ENCODE measurements at regions not wholly inside any gene's neighbourhood (a gene's known extent, or its start where the extent isn't known, plus 50 kb on each side); places are given as distances from the start of the nearest gene placed in this dataset.

- no peak for TF ChIP-seq POLR2A (IDR thresholded peaks at IDR 0.05; ENCODE audit: low read depth, low read length)
- no peak for TF ChIP-seq TAF1 (IDR thresholded peaks at IDR 0.05; ENCODE audit: low read depth, low read length)
- no peak for TF ChIP-seq POLR2AphosphoS5 (IDR thresholded peaks at IDR 0.05; ENCODE audit: low read depth, low read length)
- no peak for TF ChIP-seq SPI1 (IDR thresholded peaks at IDR 0.05; ENCODE audit: low read depth, low read length)
- no peak for TF ChIP-seq PAX5 (IDR thresholded peaks at IDR 0.05; ENCODE audit: insufficient read depth, low read length, severe bottlenecking)
- TF ChIP-seq POU2F2 (IDR thresholded peaks at IDR 0.05; ENCODE audit: low read depth, low read length), result no peak
These were observed 205.3 kb downstream of the SOX2 start for GRCh38 chr3:181917027-181917426.
